ENCODE measurements at regions not wholly inside any gene's neighbourhood (a gene's known extent, or its start where the extent isn't known, plus 50 kb on each side); places are given as distances from the start of the nearest gene placed in this dataset.

GRCh38 chr18:55650363-55650870, 62.4 kb upstream of the TCF4 start:
- H3K36me3 ChIP-seq (ENCODE audit: control insufficient read depth, insufficient read depth, low read length, severe bottlenecking), result no peaks in the 10 kb centered on the region
- peak; percentile 6 for DNase-seq (ENCODE audit: low read depth)
- H3K27me3 ChIP-seq (replicated peaks; ENCODE audit: control insufficient read depth, insufficient read depth, low read length), result no peaks in the 10 kb centered on the region
- H3K4me1 ChIP-seq (ENCODE audit: control insufficient read depth, insufficient read depth, low read length), result peaks cover 14% of the 10 kb centered on the region
- no peak overlapping the region for H3K9ac ChIP-seq (ENCODE audit: low read length)
- no peak overlapping the region for H3K4me3 ChIP-seq (ENCODE audit: low read length)
- H3K9me3 ChIP-seq (ENCODE audit: control insufficient read depth, low read length), result no peaks in the 10 kb centered on the region

- Histone ChIP-seq H3K4me1 (ENCODE audit: control insufficient read depth, insufficient read depth, low read length) (peaks cover 14% of the 10 kb centered on the region), H3K27me3 (replicated peaks; ENCODE audit: control insufficient read depth, insufficient read depth, low read length) (no peaks in the 10 kb centered on the region), H3K4me3 (ENCODE audit: low read length) (no peak overlapping the region), H3K9ac (ENCODE audit: low read length) (no peak overlapping the region), H3K9me3 (ENCODE audit: control insufficient read depth, low read length) (peaks cover 10% of the 10 kb centered on the region), H3K36me3 (ENCODE audit: control insufficient read depth, insufficient read depth, low read length, severe bottlenecking) (no peaks in the 10 kb centered on the region)
- no peak for DNase-seq (ENCODE audit: low read depth)
These were observed 59.3 kb upstream of the TCF4 start for GRCh38 chr18:55647331-55647730.

- Histone ChIP-seq H3K36me3 (ENCODE audit: control insufficient read depth, insufficient read depth, low read length, severe bottlenecking) (no peaks in the 10 kb centered on the region), H3K4me1 (ENCODE audit: control insufficient read depth, insufficient read depth, low read length) (no peaks in the 10 kb centered on the region), H3K9me3 (ENCODE audit: control insufficient read depth, low read length) (peaks cover 20% of the 10 kb centered on the region), H3K27me3 (replicated peaks; ENCODE audit: control insufficient read depth, insufficient read depth, low read length) (no peaks in the 10 kb centered on the region), H3K9ac (ENCODE audit: low read length) (no peak overlapping the region), H3K4me3 (ENCODE audit: low read length) (no peak overlapping the region)
- no peak for DNase-seq (ENCODE audit: low read depth)
These were observed 54.2 kb upstream of the TCF4 start for GRCh38 chr18:55642191-55642590.

- Histone ChIP-seq H3K27me3 (replicated peaks; ENCODE audit: control insufficient read depth, insufficient read depth, low read length) (no peaks in the 10 kb centered on the region), H3K4me3 (ENCODE audit: low read length) (no peak overlapping the region), H3K9me3 (ENCODE audit: control insufficient read depth, low read length) (peaks cover 20% of the 10 kb centered on the region), H3K9ac (ENCODE audit: low read length) (no peak overlapping the region), H3K36me3 (ENCODE audit: control insufficient read depth, insufficient read depth, low read length, severe bottlenecking) (no peaks in the 10 kb centered on the region), H3K4me1 (ENCODE audit: control insufficient read depth, insufficient read depth, low read length) (no peaks in the 10 kb centered on the region)
- no peak for DNase-seq (ENCODE audit: low read depth)
These were observed 53.5 kb upstream of the TCF4 start for GRCh38 chr18:55641486-55641885.

Data from adipocyte (in vitro differentiated cells).